ENCODE measurements at regions not wholly inside any gene's neighbourhood (a gene's known extent, or its start where the extent isn't known, plus 50 kb on each side); places are given as distances from the start of the nearest gene placed in this dataset.

- TF ChIP-seq ZNF549 (CRISPR knock-in tag; IDR thresholded peaks at IDR 0.05) (no peak), HNF1B (CRISPR knock-in tag; IDR thresholded peaks at IDR 0.05) (no peak), RAD51 (IDR thresholded peaks at IDR 0.05; ENCODE audit: borderline replicate concordance) (no peak), ZBTB14 (CRISPR knock-in tag; IDR thresholded peaks at IDR 0.05) (no peak), ARHGAP35 (CRISPR knock-in tag; IDR thresholded peaks at IDR 0.05; ENCODE audit: borderline replicate concordance) (no peak), ARID2 (CRISPR knock-in tag; IDR thresholded peaks at IDR 0.05; ENCODE audit: borderline replicate concordance) (no peak), ZNF143 (CRISPR knock-in tag; IDR thresholded peaks at IDR 0.05) (no peak), ZBTB43 (CRISPR knock-in tag; conservative IDR thresholded peaks at IDR 0.05) (no peak), WIZ (CRISPR knock-in tag; IDR thresholded peaks at IDR 0.05) (no peak), AGO2 (optimal IDR thresholded peaks at IDR 0.05; ENCODE audit: low read depth, low read length) (no peak), NFIB (CRISPR knock-in tag; IDR thresholded peaks at IDR 0.05; ENCODE audit: borderline replicate concordance) (no peak), TBX3 (IDR thresholded peaks at IDR 0.05; ENCODE audit: borderline replicate concordance) (no peak), ZMYM4 (CRISPR knock-in tag; IDR thresholded peaks at IDR 0.05) (no peak), ZBTB26 (CRISPR knock-in tag; IDR thresholded peaks at IDR 0.05; ENCODE audit: borderline replicate concordance) (no peak), RARG (CRISPR knock-in tag; IDR thresholded peaks at IDR 0.05; ENCODE audit: low read depth) (no peak), SRY (CRISPR knock-in tag; IDR thresholded peaks at IDR 0.05) (no peak)
- Histone ChIP-seq H3K9ac (ENCODE audit: insufficient read depth, low read depth, low read length) (no peak overlapping the region), H3K27me3 (ENCODE audit: control insufficient read depth in 1 of 2, insufficient read depth in 2 of 2, low read length in 2 of 2) (peaks cover 0 to 5% of the 10 kb centered on the region in 2 experiments; a peak in 3 of 5 replicates), H3K4me2 (ENCODE audit: low read depth, low read length) (no peak overlapping the region), H3K4me3 (replicated peaks in 1 of 3; ENCODE audit: insufficient read depth in 1 of 3, low read depth in 2 of 3, low read length in 3 of 3) (no peak overlapping the region), H3K27ac (ENCODE audit: extremely low read length, insufficient read depth, low read length) (no peak overlapping the region), H3K4me1 (ENCODE audit: insufficient read depth, low read length) (peaks cover 15% of the 10 kb centered on the region), H3K9me3 (ENCODE audit: low read length) (peaks cover 10% of the 10 kb centered on the region), H3K36me3 (replicated peaks in 1 of 2; ENCODE audit: control insufficient read depth in 1 of 2, insufficient read depth in 2 of 2, low read length in 2 of 2) (no peaks in the 10 kb centered on the region), H4K20me1 (ENCODE audit: insufficient read depth, low read length) (no peaks in the 10 kb centered on the region), H3K79me2 (ENCODE audit: insufficient read depth, low read length) (no peaks in the 10 kb centered on the region), H2AFZ (ENCODE audit: low read length) (no peak overlapping the region)
- ATAC-seq (no peak), DNase-seq (ENCODE audit: low spot score) (no peak), FAIRE-seq (no peak)
- CTCF ChIA-PET (ENCODE audit: low intra/inter-chr PET ratio, low total read pairs) = interaction anchor here (0.8 to 1.4 kb wide), 3 partner anchors 52 to 246 kb away, joined by 3 to 4 read pairs (median 3); no protein-coding TSS in a partner anchor
- in situ Hi-C loops (cut with HindIII; ENCODE audit: extremely low pct_ligation_motif_present, low pct_unique_long_range_greater_than_20kb) (no loop called here), intact Hi-C loops (cut with micrococcal nuclease; ENCODE audit: unreplicated experiment) (loop anchor here (2.0 to 5.0 kb wide), 3 partner anchors 36 to 100 kb away; no protein-coding TSS in a partner anchor)
- no TSS peak for BruUV-seq (replicated peaks)
- 78% methylated on average over 6 of the region's 6 CpGs for WGBS (ENCODE audit: low lambda C conversion rate)
- POLR2A ChIA-PET = interaction anchor here (0.6 to 1.0 kb wide), 3 partner anchors 9 to 418 kb away, joined by 3 to 4 read pairs (median 3); no protein-coding TSS in a partner anchor
These were observed 146.0 kb downstream of the FOXA2 start for GRCh38 chr20:22438346-22438745.

All from HepG2 (cell line).